ENCODE measurements at regions not wholly inside any gene's neighbourhood (a gene's known extent, or its start where the extent isn't known, plus 50 kb on each side); places are given as distances from the start of the nearest gene placed in this dataset.

DNA sequence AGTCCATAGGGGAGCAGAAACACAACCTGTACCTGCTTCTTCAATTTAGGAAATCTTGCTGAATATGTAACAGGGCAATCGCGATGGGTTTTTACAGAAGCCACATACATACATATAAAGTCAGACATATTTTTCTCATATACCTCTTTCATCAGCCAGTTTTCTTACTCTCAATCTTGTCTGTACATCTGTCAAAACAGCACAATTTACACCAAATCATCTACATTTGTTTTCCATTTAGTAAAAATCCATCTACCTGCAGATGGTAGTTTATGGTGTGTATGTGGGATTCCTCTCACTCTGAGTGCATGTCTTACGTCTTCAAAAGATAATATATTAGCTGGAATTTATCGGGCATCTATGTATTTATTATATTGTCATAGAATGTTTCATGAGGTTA, 208.7 kb downstream of the ZPLD1 start (continued):
- TF ChIP-seq SMC3 (IDR thresholded peaks at IDR 0.05; ENCODE audit: borderline replicate concordance, low read length) (no peak), ZNF274 (IDR thresholded peaks at IDR 0.05; ENCODE audit: insufficient read depth, insufficient read length) (no peak)
- TF ChIP-seq, protein P1, sequence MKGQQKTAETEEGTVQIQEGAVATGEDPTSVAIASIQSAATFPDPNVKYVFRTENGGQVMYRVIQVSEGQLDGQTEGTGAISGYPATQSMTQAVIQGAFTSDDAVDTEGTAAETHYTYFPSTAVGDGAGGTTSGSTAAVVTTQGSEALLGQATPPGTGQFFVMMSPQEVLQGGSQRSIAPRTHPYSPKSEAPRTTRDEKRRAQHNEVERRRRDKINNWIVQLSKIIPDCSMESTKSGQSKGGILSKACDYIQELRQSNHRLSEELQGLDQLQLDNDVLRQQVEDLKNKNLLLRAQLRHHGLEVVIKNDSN (IDR thresholded peaks at IDR 0.05; ENCODE audit: borderline replicate concordance, extremely low read length, insufficient read depth, low read depth, low read length), result no peak

DNA sequence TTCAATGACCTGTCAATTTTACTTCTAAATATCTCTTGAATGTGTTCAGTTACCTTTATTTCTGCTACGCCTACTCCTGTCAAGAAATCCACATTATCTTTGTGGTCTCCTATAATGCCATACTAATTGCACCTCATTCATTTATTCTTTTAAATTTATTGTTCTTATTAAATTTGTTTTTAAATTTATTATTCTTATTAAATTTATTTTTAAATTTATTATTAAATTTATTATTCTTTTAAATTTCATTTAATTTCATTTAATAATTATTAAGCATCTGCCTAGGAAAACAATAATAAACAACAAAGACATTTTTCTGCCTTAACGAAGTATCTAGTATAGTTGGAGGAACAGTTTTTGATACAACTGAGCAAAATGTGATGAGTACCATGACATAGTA, 211.7 kb downstream of the ZPLD1 start:
- WGBS (ENCODE audit: insufficient coverage, insufficient replicate concordance, low lambda C conversion rate, missing lambda C conversion rate), result 69% methylated on average over 2 of the region's 2 CpGs
- no TSS peak for BruUV-seq (replicated peaks)
- Histone ChIP-seq H3K9me3 (replicated peaks; ENCODE audit: control insufficient read depth, insufficient read depth, low read length) (no peaks in the 10 kb centered on the region), H4K20me1 (ENCODE audit: control insufficient read depth, insufficient read depth) (no peaks in the 10 kb centered on the region), H3K9ac (ENCODE audit: control insufficient read depth, insufficient read depth, low read length) (no peak overlapping the region), H3K4me2 (ENCODE audit: control insufficient read depth, insufficient read depth) (no peak overlapping the region), H3K4me1 (ENCODE audit: control insufficient read depth, insufficient read depth, low read length) (no peaks in the 10 kb centered on the region), H3K79me2 (ENCODE audit: control insufficient read depth, insufficient read depth, low read length) (no peaks in the 10 kb centered on the region), H2AFZ (ENCODE audit: control insufficient read depth, low read depth, low read length) (no peak overlapping the region), H3K27me3 (replicated peaks in 1 of 2; ENCODE audit: control insufficient read depth in 2 of 2, insufficient read depth in 2 of 2, low read length in 1 of 2) (no peaks in the 10 kb centered on the region), H3K27ac (ENCODE audit: control insufficient read depth, insufficient read depth) (no peak overlapping the region), H3K4me3 (no peak overlapping the region), H3K36me3 (ENCODE audit: control insufficient read depth in 2 of 2, insufficient read depth in 2 of 2, low read length in 1 of 2) (no peaks in the 10 kb centered on the region)
- in situ Hi-C loops (cut with MboI) (no loop called here), intact Hi-C loops (cut with micrococcal nuclease; ENCODE audit: unreplicated experiment) (no loop called here)
- ATAC-seq, result no peak
- ChIA-PET CTCF (no interaction called here), SMC1A (ENCODE audit: uncharacterized antibody, unreplicated experiment) (interaction anchor here (1.2 kb wide), 1 partner anchor 33 kb away, joined by 3 read pairs; no protein-coding TSS in a partner anchor), RAD21 (ENCODE audit: unreplicated experiment) (no interaction called here), POLR2A (no interaction called here)
- no peak for FAIRE-seq
- TF ChIP-seq CREM (IDR thresholded peaks at IDR 0.05; ENCODE audit: low read depth) (no peak), ZNF274 (IDR thresholded peaks at IDR 0.05; ENCODE audit: insufficient read depth, insufficient read length) (no peak), SREBF1 (IDR thresholded peaks at IDR 0.05; ENCODE audit: low read length) (no peak), ZNF207 (IDR thresholded peaks at IDR 0.05; ENCODE audit: borderline replicate concordance) (no peak), NRF1 (conservative IDR thresholded peaks at IDR 0.05; ENCODE audit: low read depth, low read length) (no peak), ZNF217 (IDR thresholded peaks at IDR 0.05) (no peak)
- TF ChIP-seq, protein P2, sequence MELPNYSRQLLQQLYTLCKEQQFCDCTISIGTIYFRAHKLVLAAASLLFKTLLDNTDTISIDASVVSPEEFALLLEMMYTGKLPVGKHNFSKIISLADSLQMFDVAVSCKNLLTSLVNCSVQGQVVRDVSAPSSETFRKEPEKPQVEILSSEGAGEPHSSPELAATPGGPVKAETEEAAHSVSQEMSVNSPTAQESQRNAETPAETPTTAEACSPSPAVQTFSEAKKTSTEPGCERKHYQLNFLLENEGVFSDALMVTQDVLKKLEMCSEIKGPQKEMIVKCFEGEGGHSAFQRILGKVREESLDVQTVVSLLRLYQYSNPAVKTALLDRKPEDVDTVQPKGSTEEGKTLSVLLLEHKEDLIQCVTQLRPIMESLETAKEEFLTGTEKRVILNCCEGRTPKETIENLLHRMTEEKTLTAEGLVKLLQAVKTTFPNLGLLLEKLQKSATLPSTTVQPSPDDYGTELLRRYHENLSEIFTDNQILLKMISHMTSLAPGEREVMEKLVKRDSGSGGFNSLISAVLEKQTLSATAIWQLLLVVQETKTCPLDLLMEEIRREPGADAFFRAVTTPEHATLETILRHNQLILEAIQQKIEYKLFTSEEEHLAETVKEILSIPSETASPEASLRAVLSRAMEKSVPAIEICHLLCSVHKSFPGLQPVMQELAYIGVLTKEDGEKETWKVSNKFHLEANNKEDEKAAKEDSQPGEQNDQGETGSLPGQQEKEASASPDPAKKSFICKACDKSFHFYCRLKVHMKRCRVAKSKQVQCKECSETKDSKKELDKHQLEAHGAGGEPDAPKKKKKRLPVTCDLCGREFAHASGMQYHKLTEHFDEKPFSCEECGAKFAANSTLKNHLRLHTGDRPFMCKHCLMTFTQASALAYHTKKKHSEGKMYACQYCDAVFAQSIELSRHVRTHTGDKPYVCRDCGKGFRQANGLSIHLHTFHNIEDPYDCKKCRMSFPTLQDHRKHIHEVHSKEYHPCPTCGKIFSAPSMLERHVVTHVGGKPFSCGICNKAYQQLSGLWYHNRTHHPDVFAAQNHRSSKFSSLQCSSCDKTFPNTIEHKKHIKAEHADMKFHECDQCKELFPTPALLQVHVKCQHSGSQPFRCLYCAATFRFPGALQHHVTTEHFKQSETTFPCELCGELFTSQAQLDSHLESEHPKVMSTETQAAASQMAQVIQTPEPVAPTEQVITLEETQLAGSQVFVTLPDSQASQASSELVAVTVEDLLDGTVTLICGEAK (IDR thresholded peaks at IDR 0.05; ENCODE audit: borderline replicate concordance), result no peak
- DNase-seq (ENCODE audit: low read depth, low spot score), result no peak
